ENCODE measurements at regions not wholly inside any gene's neighbourhood (a gene's known extent, or its start where the extent isn't known, plus 50 kb on each side); places are given as distances from the start of the nearest gene placed in this dataset.

DNA sequence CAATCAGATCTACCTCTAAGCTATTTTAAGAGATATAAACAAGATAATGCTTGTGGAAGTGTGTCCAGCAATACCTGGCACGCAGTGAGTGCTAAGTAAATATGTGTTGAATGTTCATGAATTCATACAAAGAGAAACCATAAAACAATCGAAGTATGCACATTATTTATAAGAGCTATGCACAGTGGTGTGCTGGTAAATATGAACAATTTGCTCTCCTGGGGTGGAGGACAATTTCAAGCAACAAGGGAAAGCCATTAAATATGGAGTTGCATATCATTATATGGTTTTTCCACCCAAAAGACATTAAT, 526.6 kb upstream of the MARCKS start:
- Histone ChIP-seq H3K27me3 (ENCODE audit: control insufficient read depth in 2 of 2, insufficient read depth in 2 of 2, low read length in 2 of 2) (no peaks in the 10 kb centered on the region), H4K20me1 (replicated peaks; ENCODE audit: control insufficient read depth, extremely low read depth, insufficient read depth, low read length) (no peaks in the 10 kb centered on the region), H3K9ac (replicated peaks; ENCODE audit: extremely low read depth, insufficient read depth, low read length) (no peak overlapping the region), H3K4me3 (replicated peaks in 1 of 3; ENCODE audit: insufficient read depth in 1 of 3, low read depth in 1 of 3, low read length in 3 of 3) (no peak overlapping the region), H3K9me3 (replicated peaks; ENCODE audit: control insufficient read depth, insufficient read depth, low read length) (no peaks in the 10 kb centered on the region), H3K36me3 (ENCODE audit: control insufficient read depth in 2 of 2, extremely low read depth in 1 of 2, insufficient read depth in 2 of 2, low read length in 2 of 2) (no peaks in the 10 kb centered on the region), H3K79me2 (ENCODE audit: control insufficient read depth, insufficient read depth, low read length) (no peaks in the 10 kb centered on the region), H3K27ac (ENCODE audit: insufficient read depth, low read depth, low read length) (no peak overlapping the region), H3K4me1 (ENCODE audit: control insufficient read depth, extremely low read depth, insufficient read depth, low read length) (no peaks in the 10 kb centered on the region), H2AFZ (ENCODE audit: low read depth, low read length) (no peak overlapping the region), H3K9me1 (replicated peaks; ENCODE audit: control insufficient read depth, extremely low read depth, insufficient read depth, low read length) (no peaks in the 10 kb centered on the region), H3K4me2 (ENCODE audit: insufficient read depth, low read length) (no peak overlapping the region)
- dilution Hi-C loops (cut with MboI; ENCODE audit: extremely low pct_ligation_motif_present, low sequenced_read_pairs), result no loop called here
- BruUV-seq (replicated peaks), result no TSS peak
- FAIRE-seq (no peak), DNase-seq (ENCODE audit: low read depth, low spot score) (no peak)
- POLR2A ChIA-PET, result no interaction called here
- intact Hi-C loops (cut with micrococcal nuclease), result no loop called here
- CTCF ChIA-PET, result interaction anchor here (0.7 to 1.0 kb wide), 2 partner anchors 22 to 528 kb away, joined by 3 to 4 read pairs; no protein-coding TSS in a partner anchor
- TF ChIP-seq POLR2AphosphoS5 (IDR thresholded peaks at IDR 0.05; ENCODE audit: insufficient read depth, low read depth, low read length) (no peak), GATA2 (IDR thresholded peaks at IDR 0.05; ENCODE audit: insufficient read depth, insufficient read length, low read depth, low read length) (no peak)

DNA sequence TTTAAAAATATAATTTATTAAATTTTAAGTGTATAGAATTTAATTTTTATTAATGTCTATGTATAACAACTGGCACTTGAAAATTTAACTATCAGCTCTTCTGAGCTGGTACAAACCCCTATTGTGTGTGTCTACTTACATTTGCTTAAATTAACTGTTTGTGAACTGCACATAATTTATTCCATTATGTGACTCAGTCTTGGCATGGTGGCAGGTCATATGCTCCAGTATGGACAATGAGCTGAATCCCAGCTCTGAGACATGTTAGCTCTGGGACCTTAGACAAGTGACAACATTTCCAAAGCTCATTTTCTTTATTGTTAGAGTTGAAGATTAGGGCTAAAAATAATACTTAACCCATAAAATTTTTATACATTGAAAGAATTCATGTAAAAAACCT, 526.1 kb upstream of the MARCKS start:
- H3K4me1 ChIP-seq (ENCODE audit: control insufficient read depth, extremely low read depth, insufficient read depth, low read length), result no peaks in the 10 kb centered on the region
- no peaks in the 10 kb centered on the region for H3K27me3 ChIP-seq (ENCODE audit: control insufficient read depth in 2 of 2, insufficient read depth in 2 of 2, low read length in 2 of 2)
- H3K9me1 ChIP-seq (replicated peaks; ENCODE audit: control insufficient read depth, extremely low read depth, insufficient read depth, low read length), result no peaks in the 10 kb centered on the region
- no peak overlapping the region for H2AFZ ChIP-seq (ENCODE audit: low read depth, low read length)
- dilution Hi-C loops (cut with MboI; ENCODE audit: extremely low pct_ligation_motif_present, low sequenced_read_pairs) (no loop called here), intact Hi-C loops (cut with micrococcal nuclease) (no loop called here)
- no TSS peak for BruUV-seq (replicated peaks)
- ChIA-PET CTCF (interaction anchor here (1.0 kb wide), 2 partner anchors 10 to 528 kb away, joined by 3 to 4 read pairs; no protein-coding TSS in a partner anchor), POLR2A (no interaction called here)
- H3K27ac ChIP-seq (ENCODE audit: insufficient read depth, low read depth, low read length), result no peak overlapping the region
- no peak for DNase-seq (ENCODE audit: low read depth, low spot score)
- no peak overlapping the region for H3K4me2 ChIP-seq (ENCODE audit: insufficient read depth, low read length)
- H4K20me1 ChIP-seq (replicated peaks; ENCODE audit: control insufficient read depth, extremely low read depth, insufficient read depth, low read length), result no peaks in the 10 kb centered on the region
- FAIRE-seq, result no peak
- H3K4me3 ChIP-seq (replicated peaks in 1 of 3; ENCODE audit: insufficient read depth in 1 of 3, low read depth in 1 of 3, low read length in 3 of 3), result no peak overlapping the region
- no peaks in the 10 kb centered on the region for H3K36me3 ChIP-seq (ENCODE audit: control insufficient read depth in 2 of 2, extremely low read depth in 1 of 2, insufficient read depth in 2 of 2, low read length in 2 of 2)
- H3K9ac ChIP-seq (replicated peaks; ENCODE audit: extremely low read depth, insufficient read depth, low read length), result no peak overlapping the region
- no peaks in the 10 kb centered on the region for H3K79me2 ChIP-seq (ENCODE audit: control insufficient read depth, insufficient read depth, low read length)
- TF ChIP-seq MYC (IDR thresholded peaks at IDR 0.05; ENCODE audit: low read depth, low read length), result no peak
- TF ChIP-seq FOS (IDR thresholded peaks at IDR 0.05; ENCODE audit: borderline replicate concordance, insufficient read depth, low read length), result no peak
- TF ChIP-seq, protein P1, sequence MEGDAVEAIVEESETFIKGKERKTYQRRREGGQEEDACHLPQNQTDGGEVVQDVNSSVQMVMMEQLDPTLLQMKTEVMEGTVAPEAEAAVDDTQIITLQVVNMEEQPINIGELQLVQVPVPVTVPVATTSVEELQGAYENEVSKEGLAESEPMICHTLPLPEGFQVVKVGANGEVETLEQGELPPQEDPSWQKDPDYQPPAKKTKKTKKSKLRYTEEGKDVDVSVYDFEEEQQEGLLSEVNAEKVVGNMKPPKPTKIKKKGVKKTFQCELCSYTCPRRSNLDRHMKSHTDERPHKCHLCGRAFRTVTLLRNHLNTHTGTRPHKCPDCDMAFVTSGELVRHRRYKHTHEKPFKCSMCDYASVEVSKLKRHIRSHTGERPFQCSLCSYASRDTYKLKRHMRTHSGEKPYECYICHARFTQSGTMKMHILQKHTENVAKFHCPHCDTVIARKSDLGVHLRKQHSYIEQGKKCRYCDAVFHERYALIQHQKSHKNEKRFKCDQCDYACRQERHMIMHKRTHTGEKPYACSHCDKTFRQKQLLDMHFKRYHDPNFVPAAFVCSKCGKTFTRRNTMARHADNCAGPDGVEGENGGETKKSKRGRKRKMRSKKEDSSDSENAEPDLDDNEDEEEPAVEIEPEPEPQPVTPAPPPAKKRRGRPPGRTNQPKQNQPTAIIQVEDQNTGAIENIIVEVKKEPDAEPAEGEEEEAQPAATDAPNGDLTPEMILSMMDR (IDR thresholded peaks at IDR 0.05; ENCODE audit: extremely low read depth in 1 of 2, insufficient read depth in 1 of 2, low read depth in 1 of 2, low read length in 2 of 2), result no peak
- TF ChIP-seq POLR2AphosphoS5 (IDR thresholded peaks at IDR 0.05; ENCODE audit: insufficient read depth, low read depth, low read length), result no peak
- no peak for TF ChIP-seq POLR2A (IDR thresholded peaks at IDR 0.05; ENCODE audit: low read depth, low read length)
- no peak for TF ChIP-seq GATA2 (IDR thresholded peaks at IDR 0.05; ENCODE audit: insufficient read depth, insufficient read length, low read depth, low read length)
- no peak for TF ChIP-seq JUN (IDR thresholded peaks at IDR 0.05; ENCODE audit: borderline replicate concordance, insufficient read depth, insufficient read length, low read depth)
- no peak for TF ChIP-seq EZH2 (IDR thresholded peaks at IDR 0.05; ENCODE audit: borderline replicate concordance, low read depth, low read length, severe bottlenecking)
- TF ChIP-seq, protein P2, sequence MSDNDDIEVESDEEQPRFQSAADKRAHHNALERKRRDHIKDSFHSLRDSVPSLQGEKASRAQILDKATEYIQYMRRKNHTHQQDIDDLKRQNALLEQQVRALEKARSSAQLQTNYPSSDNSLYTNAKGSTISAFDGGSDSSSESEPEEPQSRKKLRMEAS (IDR thresholded peaks at IDR 0.05; ENCODE audit: insufficient read depth, insufficient read length), result no peak
- no peaks in the 10 kb centered on the region for H3K9me3 ChIP-seq (replicated peaks; ENCODE audit: control insufficient read depth, insufficient read depth, low read length)

Measured in endothelial cell of umbilical vein (primary cell).